ENCODE measurements at regions not wholly inside any gene's neighbourhood (a gene's known extent, or its start where the extent isn't known, plus 50 kb on each side); places are given as distances from the start of the nearest gene placed in this dataset.

DNA sequence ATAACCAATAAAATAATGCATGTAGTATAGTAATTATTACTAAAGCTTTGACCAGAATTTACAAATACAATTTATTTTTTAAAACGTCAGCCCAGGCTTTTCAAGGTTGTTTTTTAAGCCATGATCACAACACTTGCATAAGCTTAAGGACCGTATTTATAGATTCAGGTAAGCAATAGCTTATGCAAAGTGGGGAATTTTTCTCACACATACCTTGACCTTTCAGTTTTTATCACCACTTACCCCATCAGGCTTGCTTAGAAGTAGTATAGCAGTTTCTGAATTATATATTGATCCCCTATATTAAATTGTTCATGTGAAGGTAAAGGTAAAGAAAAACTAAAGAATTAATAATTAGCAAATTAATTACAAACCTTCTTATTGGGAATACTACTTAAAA, 232.3 kb upstream of the FKBP1C start:
- Histone ChIP-seq H2AFZ (no peak overlapping the region), H3K9me2 (ENCODE audit: insufficient read depth) (no peaks in the 10 kb centered on the region), H3K4me3 (no peak overlapping the region), H4K20me1 (replicated peaks; ENCODE audit: insufficient read depth) (no peaks in the 10 kb centered on the region), H3K79me2 (replicated peaks; ENCODE audit: insufficient read depth) (no peaks in the 10 kb centered on the region), H3K4me1 (ENCODE audit: insufficient read depth) (no peaks in the 10 kb centered on the region), H3K36me3 (ENCODE audit: insufficient read depth) (no peaks in the 10 kb centered on the region), H3K27ac (ENCODE audit: low read depth) (no peak overlapping the region), H3F3A (replicated peaks; ENCODE audit: low read depth) (no peaks in the 10 kb centered on the region), H3K27me3 (ENCODE audit: insufficient read depth) (no peaks in the 10 kb centered on the region), H3K4me2 (no peak overlapping the region)
- no peak for TF ChIP-seq POLR2AphosphoS5 (IDR thresholded peaks at IDR 0.05; ENCODE audit: low read depth)
- TF ChIP-seq JUNB (IDR thresholded peaks at IDR 0.05; ENCODE audit: unreplicated experiment), result no peak
- no peak for TF ChIP-seq CREB1 (CRISPR knock-in tag; IDR thresholded peaks at IDR 0.05; ENCODE audit: low read depth)
- TF ChIP-seq EZH2phosphoT487 (IDR thresholded peaks at IDR 0.05; ENCODE audit: unreplicated experiment), result no peak
- no peak for TF ChIP-seq EZH2 (IDR thresholded peaks at IDR 0.05; ENCODE audit: low read depth, unreplicated experiment)
- no peak for TF ChIP-seq ZNF331 (CRISPR knock-in tag; IDR thresholded peaks at IDR 0.05; ENCODE audit: low read depth)
- TF ChIP-seq, protein P1, sequence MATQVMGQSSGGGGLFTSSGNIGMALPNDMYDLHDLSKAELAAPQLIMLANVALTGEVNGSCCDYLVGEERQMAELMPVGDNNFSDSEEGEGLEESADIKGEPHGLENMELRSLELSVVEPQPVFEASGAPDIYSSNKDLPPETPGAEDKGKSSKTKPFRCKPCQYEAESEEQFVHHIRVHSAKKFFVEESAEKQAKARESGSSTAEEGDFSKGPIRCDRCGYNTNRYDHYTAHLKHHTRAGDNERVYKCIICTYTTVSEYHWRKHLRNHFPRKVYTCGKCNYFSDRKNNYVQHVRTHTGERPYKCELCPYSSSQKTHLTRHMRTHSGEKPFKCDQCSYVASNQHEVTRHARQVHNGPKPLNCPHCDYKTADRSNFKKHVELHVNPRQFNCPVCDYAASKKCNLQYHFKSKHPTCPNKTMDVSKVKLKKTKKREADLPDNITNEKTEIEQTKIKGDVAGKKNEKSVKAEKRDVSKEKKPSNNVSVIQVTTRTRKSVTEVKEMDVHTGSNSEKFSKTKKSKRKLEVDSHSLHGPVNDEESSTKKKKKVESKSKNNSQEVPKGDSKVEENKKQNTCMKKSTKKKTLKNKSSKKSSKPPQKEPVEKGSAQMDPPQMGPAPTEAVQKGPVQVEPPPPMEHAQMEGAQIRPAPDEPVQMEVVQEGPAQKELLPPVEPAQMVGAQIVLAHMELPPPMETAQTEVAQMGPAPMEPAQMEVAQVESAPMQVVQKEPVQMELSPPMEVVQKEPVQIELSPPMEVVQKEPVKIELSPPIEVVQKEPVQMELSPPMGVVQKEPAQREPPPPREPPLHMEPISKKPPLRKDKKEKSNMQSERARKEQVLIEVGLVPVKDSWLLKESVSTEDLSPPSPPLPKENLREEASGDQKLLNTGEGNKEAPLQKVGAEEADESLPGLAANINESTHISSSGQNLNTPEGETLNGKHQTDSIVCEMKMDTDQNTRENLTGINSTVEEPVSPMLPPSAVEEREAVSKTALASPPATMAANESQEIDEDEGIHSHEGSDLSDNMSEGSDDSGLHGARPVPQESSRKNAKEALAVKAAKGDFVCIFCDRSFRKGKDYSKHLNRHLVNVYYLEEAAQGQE (IDR thresholded peaks at IDR 0.05; ENCODE audit: unreplicated experiment), result no peak
- TF ChIP-seq, protein P2, sequence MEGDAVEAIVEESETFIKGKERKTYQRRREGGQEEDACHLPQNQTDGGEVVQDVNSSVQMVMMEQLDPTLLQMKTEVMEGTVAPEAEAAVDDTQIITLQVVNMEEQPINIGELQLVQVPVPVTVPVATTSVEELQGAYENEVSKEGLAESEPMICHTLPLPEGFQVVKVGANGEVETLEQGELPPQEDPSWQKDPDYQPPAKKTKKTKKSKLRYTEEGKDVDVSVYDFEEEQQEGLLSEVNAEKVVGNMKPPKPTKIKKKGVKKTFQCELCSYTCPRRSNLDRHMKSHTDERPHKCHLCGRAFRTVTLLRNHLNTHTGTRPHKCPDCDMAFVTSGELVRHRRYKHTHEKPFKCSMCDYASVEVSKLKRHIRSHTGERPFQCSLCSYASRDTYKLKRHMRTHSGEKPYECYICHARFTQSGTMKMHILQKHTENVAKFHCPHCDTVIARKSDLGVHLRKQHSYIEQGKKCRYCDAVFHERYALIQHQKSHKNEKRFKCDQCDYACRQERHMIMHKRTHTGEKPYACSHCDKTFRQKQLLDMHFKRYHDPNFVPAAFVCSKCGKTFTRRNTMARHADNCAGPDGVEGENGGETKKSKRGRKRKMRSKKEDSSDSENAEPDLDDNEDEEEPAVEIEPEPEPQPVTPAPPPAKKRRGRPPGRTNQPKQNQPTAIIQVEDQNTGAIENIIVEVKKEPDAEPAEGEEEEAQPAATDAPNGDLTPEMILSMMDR (conservative IDR thresholded peaks at IDR 0.05; ENCODE audit: low read depth in 2 of 2), result no peak
- TF ChIP-seq NANOG (IDR thresholded peaks at IDR 0.05; ENCODE audit: borderline replicate concordance), result no peak
- TF ChIP-seq, protein P3, sequence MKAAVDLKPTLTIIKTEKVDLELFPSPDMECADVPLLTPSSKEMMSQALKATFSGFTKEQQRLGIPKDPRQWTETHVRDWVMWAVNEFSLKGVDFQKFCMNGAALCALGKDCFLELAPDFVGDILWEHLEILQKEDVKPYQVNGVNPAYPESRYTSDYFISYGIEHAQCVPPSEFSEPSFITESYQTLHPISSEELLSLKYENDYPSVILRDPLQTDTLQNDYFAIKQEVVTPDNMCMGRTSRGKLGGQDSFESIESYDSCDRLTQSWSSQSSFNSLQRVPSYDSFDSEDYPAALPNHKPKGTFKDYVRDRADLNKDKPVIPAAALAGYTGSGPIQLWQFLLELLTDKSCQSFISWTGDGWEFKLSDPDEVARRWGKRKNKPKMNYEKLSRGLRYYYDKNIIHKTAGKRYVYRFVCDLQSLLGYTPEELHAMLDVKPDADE (IDR thresholded peaks at IDR 0.05), result no peak
- TF ChIP-seq, protein P4, sequence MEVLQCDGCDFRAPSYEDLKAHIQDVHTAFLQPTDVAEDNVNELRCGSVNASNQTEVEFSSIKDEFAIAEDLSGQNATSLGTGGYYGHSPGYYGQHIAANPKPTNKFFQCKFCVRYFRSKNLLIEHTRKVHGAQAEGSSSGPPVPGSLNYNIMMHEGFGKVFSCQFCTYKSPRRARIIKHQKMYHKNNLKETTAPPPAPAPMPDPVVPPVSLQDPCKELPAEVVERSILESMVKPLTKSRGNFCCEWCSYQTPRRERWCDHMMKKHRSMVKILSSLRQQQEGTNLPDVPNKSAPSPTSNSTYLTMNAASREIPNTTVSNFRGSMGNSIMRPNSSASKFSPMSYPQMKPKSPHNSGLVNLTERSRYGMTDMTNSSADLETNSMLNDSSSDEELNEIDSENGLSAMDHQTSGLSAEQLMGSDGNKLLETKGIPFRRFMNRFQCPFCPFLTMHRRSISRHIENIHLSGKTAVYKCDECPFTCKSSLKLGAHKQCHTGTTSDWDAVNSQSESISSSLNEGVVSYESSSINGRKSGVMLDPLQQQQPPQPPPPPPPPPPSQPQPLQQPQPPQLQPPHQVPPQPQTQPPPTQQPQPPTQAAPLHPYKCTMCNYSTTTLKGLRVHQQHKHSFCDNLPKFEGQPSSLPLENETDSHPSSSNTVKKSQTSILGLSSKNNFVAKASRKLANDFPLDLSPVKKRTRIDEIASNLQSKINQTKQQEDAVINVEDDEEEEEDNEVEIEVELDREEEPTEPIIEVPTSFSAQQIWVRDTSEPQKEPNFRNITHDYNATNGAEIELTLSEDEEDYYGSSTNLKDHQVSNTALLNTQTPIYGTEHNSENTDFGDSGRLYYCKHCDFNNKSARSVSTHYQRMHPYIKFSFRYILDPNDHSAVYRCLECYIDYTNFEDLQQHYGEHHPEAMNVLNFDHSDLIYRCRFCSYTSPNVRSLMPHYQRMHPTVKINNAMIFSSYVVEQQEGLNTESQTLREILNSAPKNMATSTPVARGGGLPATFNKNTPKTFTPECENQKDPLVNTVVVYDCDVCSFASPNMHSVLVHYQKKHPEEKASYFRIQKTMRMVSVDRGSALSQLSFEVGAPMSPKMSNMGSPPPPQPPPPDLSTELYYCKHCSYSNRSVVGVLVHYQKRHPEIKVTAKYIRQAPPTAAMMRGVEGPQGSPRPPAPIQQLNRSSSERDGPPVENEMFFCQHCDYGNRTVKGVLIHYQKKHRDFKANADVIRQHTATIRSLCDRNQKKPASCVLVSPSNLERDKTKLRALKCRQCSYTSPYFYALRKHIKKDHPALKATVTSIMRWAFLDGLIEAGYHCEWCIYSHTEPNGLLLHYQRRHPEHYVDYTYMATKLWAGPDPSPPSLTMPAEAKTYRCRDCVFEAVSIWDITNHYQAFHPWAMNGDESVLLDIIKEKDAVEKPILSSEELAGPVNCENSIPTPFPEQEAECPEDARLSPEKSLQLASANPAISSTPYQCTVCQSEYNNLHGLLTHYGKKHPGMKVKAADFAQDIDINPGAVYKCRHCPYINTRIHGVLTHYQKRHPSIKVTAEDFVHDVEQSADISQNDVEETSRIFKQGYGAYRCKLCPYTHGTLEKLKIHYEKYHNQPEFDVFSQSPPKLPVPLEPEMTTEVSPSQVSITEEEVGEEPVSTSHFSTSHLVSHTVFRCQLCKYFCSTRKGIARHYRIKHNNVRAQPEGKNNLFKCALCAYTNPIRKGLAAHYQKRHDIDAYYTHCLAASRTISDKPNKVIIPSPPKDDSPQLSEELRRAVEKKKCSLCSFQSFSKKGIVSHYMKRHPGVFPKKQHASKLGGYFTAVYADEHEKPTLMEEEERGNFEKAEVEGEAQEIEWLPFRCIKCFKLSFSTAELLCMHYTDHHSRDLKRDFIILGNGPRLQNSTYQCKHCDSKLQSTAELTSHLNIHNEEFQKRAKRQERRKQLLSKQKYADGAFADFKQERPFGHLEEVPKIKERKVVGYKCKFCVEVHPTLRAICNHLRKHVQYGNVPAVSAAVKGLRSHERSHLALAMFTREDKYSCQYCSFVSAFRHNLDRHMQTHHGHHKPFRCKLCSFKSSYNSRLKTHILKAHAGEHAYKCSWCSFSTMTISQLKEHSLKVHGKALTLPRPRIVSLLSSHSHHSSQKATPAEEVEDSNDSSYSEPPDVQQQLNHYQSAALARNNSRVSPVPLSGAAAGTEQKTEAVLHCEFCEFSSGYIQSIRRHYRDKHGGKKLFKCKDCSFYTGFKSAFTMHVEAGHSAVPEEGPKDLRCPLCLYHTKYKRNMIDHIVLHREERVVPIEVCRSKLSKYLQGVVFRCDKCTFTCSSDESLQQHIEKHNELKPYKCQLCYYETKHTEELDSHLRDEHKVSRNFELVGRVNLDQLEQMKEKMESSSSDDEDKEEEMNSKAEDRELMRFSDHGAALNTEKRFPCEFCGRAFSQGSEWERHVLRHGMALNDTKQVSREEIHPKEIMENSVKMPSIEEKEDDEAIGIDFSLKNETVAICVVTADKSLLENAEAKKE (CRISPR knock-in tag; IDR thresholded peaks at IDR 0.05), result no peak
- no peak for TF ChIP-seq STAT1 (IDR thresholded peaks at IDR 0.05; ENCODE audit: unreplicated experiment)
- TF ChIP-seq ZNF114 (CRISPR knock-in tag; IDR thresholded peaks at IDR 0.05), result no peak
- Mint-ChIP-seq H3K9me3 (peaks cover 12% of the 10 kb centered on the region), H3K4me3 (no peak overlapping the region), H3K4me1 (no peaks in the 10 kb centered on the region), H3K36me3 (ENCODE audit: low read depth) (no peaks in the 10 kb centered on the region), H3K27me3 (ENCODE audit: insufficient read depth, low read depth, poor library complexity) (peaks cover 3% of the 10 kb centered on the region), H3K27ac (no peak overlapping the region)
- ATAC-seq, result no peak
- DNase-seq (ENCODE audit: low spot score), result no peak
